ENCODE measurements at regions not wholly inside any gene's neighbourhood (a gene's known extent, or its start where the extent isn't known, plus 50 kb on each side); places are given as distances from the start of the nearest gene placed in this dataset.
"Not testable (repeated sequence)": the region's sequence is repeated elsewhere in the genome, so short reads cannot be mapped to it uniquely, and the experiment has no call there.

- DNase-seq = no peak
These were observed 109.0 kb downstream of the ANXA3 start for GRCh38 chr4:78660559-78660958.

- DNase-seq = no peak
These were observed 109.6 kb downstream of the ANXA3 start for GRCh38 chr4:78661086-78661690.

- DNase-seq = no peak
These were observed 110.5 kb downstream of the ANXA3 start for GRCh38 chr4:78661921-78662521.

- DNase-seq = no peak
These were observed 111.1 kb downstream of the ANXA3 start for GRCh38 chr4:78662658-78663057.

- not testable (repeated sequence) for DNase-seq
These were observed 111.9 kb upstream of the BMP2K start for GRCh38 chr4:78664296-78664695.

GRCh38 chr4:78665216-78665770 is 110.9 kb upstream of the BMP2K start:
- no peak for DNase-seq

GRCh38 chr4:78666830-78667258 is 109.3 kb upstream of the BMP2K start:
- DNase-seq = no peak

- DNase-seq = no peak
These were observed 108.8 kb upstream of the BMP2K start for GRCh38 chr4:78667325-78667724.

GRCh38 chr4:78667764-78668163 is 108.4 kb upstream of the BMP2K start:
- no peak for DNase-seq

- no peak for DNase-seq
These were observed 106.7 kb upstream of the BMP2K start for GRCh38 chr4:78669453-78669852.

GRCh38 chr4:78671903-78672815 is 104.0 kb upstream of the BMP2K start:
- no peak for DNase-seq

- no peak for DNase-seq
These were observed 102.8 kb upstream of the BMP2K start for GRCh38 chr4:78673337-78673736.

GRCh38 chr4:78675325-78675724 is 100.8 kb upstream of the BMP2K start:
- DNase-seq = no peak

- DNase-seq = no peak
These were observed 94.1 kb upstream of the BMP2K start for GRCh38 chr4:78682070-78682469.

GRCh38 chr4:78683352-78683751 is 92.8 kb upstream of the BMP2K start:
- no peak for DNase-seq

GRCh38 chr4:78684325-78685079 is 91.6 kb upstream of the BMP2K start:
- DNase-seq = no peak

GRCh38 chr4:78687818-78688217 is 88.3 kb upstream of the BMP2K start:
- no peak for DNase-seq

GRCh38 chr4:78688366-78688765 is 87.8 kb upstream of the BMP2K start:
- DNase-seq = no peak

GRCh38 chr4:78689261-78689660 is 86.9 kb upstream of the BMP2K start:
- no peak for DNase-seq

- DNase-seq = no peak
These were observed 86.3 kb upstream of the BMP2K start for GRCh38 chr4:78689700-78690323.

GRCh38 chr4:78691334-78691754 is 84.8 kb upstream of the BMP2K start:
- DNase-seq = no peak
